A673 (cell line): ENCODE measurements at regions not wholly inside any gene's neighbourhood (a gene's known extent, or its start where the extent isn't known, plus 50 kb on each side); places are given as distances from the start of the nearest gene placed in this dataset.

Source experiments
- BruUV-seq: library from RNA; stranded (reverse); fragments of 400-500 nt; replicated peaks from 2 replicates; lab custom pipeline; 2021; lab: Mats Ljungman, UMichigan
- CTCF ChIA-PET: fragments of 300-600 bp; sonication (Branson Sonifier 250); formaldehyde crosslinking; loops from one replicate; lab custom pipeline; 2022; ENCODE audit warnings: antibody characterized with exemption; lab: Charles Lee
- POLR2A ChIA-PET: fragments of 300-600 bp; sonication (Branson Sonifier 250); formaldehyde crosslinking; loops from one replicate; lab custom pipeline; 2022; ENCODE audit warnings: antibody characterized with exemption; ENCODE audit not compliant: low non-redundant PET; lab: Charles Lee
- DNase-seq: peaks from one replicate; pipeline ENCODE4 v3.0.0-alpha.2; 2015; ENCODE audit warnings: low spot score
- H3K27ac ChIP-seq: fragments of 200-600 bp; sonication (generic); 2 replicates; pipeline ENCODE4 v1.5.1; 2016; ENCODE audit warnings: mixed run types, low read depth, mild to moderate bottlenecking, mixed read lengths, antibody characterized with exemption, low read length; ENCODE audit not compliant: poor library complexity, severe bottlenecking
- H3K27me3 ChIP-seq: fragments of 200-600 bp; sonication (generic); replicated peaks from 2 replicates; pipeline ENCODE4 v1.6.1; 2017; ENCODE audit warnings: mixed run types, low read depth, mild to moderate bottlenecking, mixed read lengths, antibody characterized with exemption, low read length; ENCODE audit not compliant: insufficient read depth, poor library complexity
- H3K36me3 ChIP-seq: fragments of 200-600 bp; sonication (generic); 2 replicates; pipeline ENCODE4 v1.6.1; 2016; ENCODE audit warnings: mixed run types, mild to moderate bottlenecking, mixed read lengths, antibody characterized with exemption, low read length; ENCODE audit not compliant: insufficient read depth, poor library complexity, severe bottlenecking
- H3K4me1 ChIP-seq: fragments of 200-600 bp; sonication (generic); 2 replicates; pipeline ENCODE4 v1.6.1; 2017; ENCODE audit warnings: mixed run types, mild to moderate bottlenecking, mixed read lengths, antibody characterized with exemption, low read length; ENCODE audit not compliant: insufficient read depth, poor library complexity, severe bottlenecking
- H3K4me3 ChIP-seq: fragments of 200-600 bp; sonication (generic); 2 replicates; pipeline ENCODE4 v1.5.1; 2016; ENCODE audit warnings: low read depth, mixed run types, mild to moderate bottlenecking, mixed read lengths, low read length; ENCODE audit not compliant: poor library complexity, severe bottlenecking
- H3K9me3 ChIP-seq: fragments of 200-600 bp; sonication (generic); 2 replicates; pipeline ENCODE4 v1.6.1; 2016; ENCODE audit warnings: mixed run types, low read depth, mild to moderate bottlenecking, mixed read lengths, antibody characterized with exemption, low read length; ENCODE audit not compliant: poor library complexity, severe bottlenecking
- CTCF ChIP-seq: fragments of 300-800, 200-600 bp; sonication (generic); conservative IDR thresholded peaks from 2 replicates; pipeline ENCODE4 v1.5.1; 2017; ENCODE audit warnings: low read depth, mild to moderate bottlenecking, antibody characterized with exemption, low read length, moderate library complexity, mixed read lengths
- EZH2 ChIP-seq: fragments of 200-600 bp; sonication (generic); IDR thresholded peaks from 2 replicates; pipeline ENCODE4 v1.6.1; 2017; ENCODE audit warnings: borderline replicate concordance, low read depth, mild to moderate bottlenecking, mixed read lengths, antibody characterized with exemption, low read length; ENCODE audit not compliant: poor library complexity, severe bottlenecking
- intact Hi-C: fragments of 100-400 bp; cut with micrococcal nuclease; formaldehyde crosslinking; loops from one replicate; pipeline ENCODE4 v1.10.0; 2022; ENCODE audit not compliant: unreplicated experiment

- ChIA-PET POLR2A (no interaction called here), CTCF (no interaction called here)
- DNase-seq, result no peak
- H3K4me3 ChIP-seq, result no peak overlapping the region
- H3K36me3 ChIP-seq, result no peaks in the 10 kb centered on the region
- H3K27me3 ChIP-seq, result peaks cover 11% of the 10 kb centered on the region
- intact Hi-C loops, result no loop called here
- no TSS peak for BruUV-seq
- no peak for TF ChIP-seq EZH2
- no peak for TF ChIP-seq CTCF
- no peaks in the 10 kb centered on the region for H3K4me1 ChIP-seq
- no peaks in the 10 kb centered on the region for H3K9me3 ChIP-seq
- H3K27ac ChIP-seq, result no peak overlapping the region
These were observed 378.2 kb downstream of the FOXO1 start for GRCh38 chr13:40288259-40288658.

- H3K4me1 ChIP-seq, result no peaks in the 10 kb centered on the region
- intact Hi-C loops, result no loop called here
- CTCF ChIA-PET, result no interaction called here
- no peak overlapping the region for H3K4me3 ChIP-seq
- peaks cover 5% of the 10 kb centered on the region for H3K9me3 ChIP-seq
- POLR2A ChIA-PET, result no interaction called here
- no peak overlapping the region for H3K27ac ChIP-seq
- H3K27me3 ChIP-seq, result peaks cover 10% of the 10 kb centered on the region
- H3K36me3 ChIP-seq, result no peaks in the 10 kb centered on the region
- TF ChIP-seq EZH2, result no peak
- no peak for TF ChIP-seq CTCF
- DNase-seq, result no peak
- BruUV-seq, result no TSS peak
These were observed 375.7 kb downstream of the FOXO1 start for GRCh38 chr13:40290758-40291157.

GRCh38 chr13:40292108-40292507 is 374.3 kb downstream of the FOXO1 start:
- CTCF ChIA-PET, result no interaction called here
- intact Hi-C loops, result no loop called here
- POLR2A ChIA-PET, result interaction anchor here (0.6 kb wide), 1 partner anchor 57 kb away, joined by 10 read pairs; no protein-coding TSS in a partner anchor

More at GRCh38 chr13:40292108-40292507, 374.3 kb downstream of the FOXO1 start:
- Histone ChIP-seq H3K27ac (no peak overlapping the region), H3K36me3 (no peaks in the 10 kb centered on the region), H3K4me3 (no peak overlapping the region), H3K9me3 (peaks cover 10% of the 10 kb centered on the region), H3K4me1 (no peaks in the 10 kb centered on the region), H3K27me3 (no peaks in the 10 kb centered on the region)
- DNase-seq, result no peak
- no TSS peak for BruUV-seq
- TF ChIP-seq EZH2 (no peak), CTCF (no peak)
